Skeletal muscle satellite cell (primary cell): ENCODE measurements at regions not wholly inside any gene's neighbourhood (a gene's known extent, or its start where the extent isn't known, plus 50 kb on each side); places are given as distances from the start of the nearest gene placed in this dataset.

Source experiments
- H3K27me3 ChIP-seq: 2 replicates; pipeline ENCODE4 v1.7.0; 2013; ENCODE audit warnings: low read length; ENCODE audit not compliant: control insufficient read depth, insufficient read depth
- H3K36me3 ChIP-seq: 2 replicates; pipeline ENCODE4 v1.7.0; 2013; ENCODE audit warnings: mild to moderate bottlenecking, control low read depth, low read length; ENCODE audit not compliant: insufficient read depth
- H3K4me1 ChIP-seq: 2 replicates; pipeline ENCODE4 v1.7.0; 2013; ENCODE audit warnings: low read length; ENCODE audit not compliant: control insufficient read depth, insufficient read depth
- H3K4me2 ChIP-seq: 2 replicates; pipeline ENCODE4 v1.7.0; 2013; ENCODE audit warnings: mild to moderate bottlenecking, low read length
- H3K4me3 ChIP-seq: 2 replicates; pipeline ENCODE4 v1.7.0; 2013; ENCODE audit warnings: low read length
- H3K9ac ChIP-seq: 2 replicates; pipeline ENCODE4 v1.7.0; 2013; ENCODE audit warnings: mild to moderate bottlenecking, low read depth, low read length, moderate library complexity
- H3K9me3 ChIP-seq: replicated peaks from 2 replicates; pipeline ENCODE4 v1.7.0; 2013; ENCODE audit warnings: mild to moderate bottlenecking, control low read depth, low read length

GRCh38 chr5:93245226-93245625 is 335.8 kb downstream of the NR2F1-AS1 start:
- no peaks in the 10 kb centered on the region for H3K36me3 ChIP-seq
- H3K27me3 ChIP-seq: no peaks in the 10 kb centered on the region
- H3K4me2 ChIP-seq: no peak overlapping the region
- no peak overlapping the region for H3K9ac ChIP-seq
- peaks cover 20% of the 10 kb centered on the region for H3K4me1 ChIP-seq
- H3K4me3 ChIP-seq: no peak overlapping the region
- H3K9me3 ChIP-seq: no peaks in the 10 kb centered on the region

GRCh38 chr5:93243481-93243880 is 337.5 kb downstream of the NR2F1-AS1 start:
- Histone ChIP-seq H3K4me3 (no peak overlapping the region), H3K36me3 (no peaks in the 10 kb centered on the region), H3K9me3 (no peaks in the 10 kb centered on the region), H3K4me1 (peaks cover 8% of the 10 kb centered on the region), H3K9ac (no peak overlapping the region), H3K27me3 (no peaks in the 10 kb centered on the region), H3K4me2 (no peak overlapping the region)

- no peaks in the 10 kb centered on the region for H3K4me1 ChIP-seq
- no peak overlapping the region for H3K4me3 ChIP-seq
- H3K36me3 ChIP-seq: no peaks in the 10 kb centered on the region
- H3K27me3 ChIP-seq: no peaks in the 10 kb centered on the region
- H3K4me2 ChIP-seq: no peak overlapping the region
- no peak overlapping the region for H3K9ac ChIP-seq
- no peaks in the 10 kb centered on the region for H3K9me3 ChIP-seq
Measured at GRCh38 chr5:93240228-93240834, 340.7 kb downstream of the NR2F1-AS1 start.

GRCh38 chr5:93236807-93237421 is 344.1 kb downstream of the NR2F1-AS1 start:
- no peak overlapping the region for H3K9ac ChIP-seq
- no peak overlapping the region for H3K4me2 ChIP-seq
- H3K4me3 ChIP-seq: no peak overlapping the region
- H3K4me1 ChIP-seq: no peaks in the 10 kb centered on the region
- H3K27me3 ChIP-seq: no peaks in the 10 kb centered on the region
- no peaks in the 10 kb centered on the region for H3K36me3 ChIP-seq
- H3K9me3 ChIP-seq: no peaks in the 10 kb centered on the region

- Histone ChIP-seq H3K27me3 (no peaks in the 10 kb centered on the region), H3K4me2 (no peak overlapping the region), H3K9me3 (no peaks in the 10 kb centered on the region), H3K4me3 (no peak overlapping the region), H3K4me1 (no peaks in the 10 kb centered on the region), H3K9ac (no peak overlapping the region), H3K36me3 (no peaks in the 10 kb centered on the region)
Measured at GRCh38 chr5:93235761-93236160, 345.3 kb downstream of the NR2F1-AS1 start.

GRCh38 chr5:93226202-93226735 is 354.8 kb downstream of the NR2F1-AS1 start:
- Histone ChIP-seq H3K4me1 (no peaks in the 10 kb centered on the region), H3K36me3 (no peaks in the 10 kb centered on the region), H3K4me3 (no peak overlapping the region), H3K4me2 (no peak overlapping the region), H3K27me3 (no peaks in the 10 kb centered on the region), H3K9me3 (no peaks in the 10 kb centered on the region), H3K9ac (no peak overlapping the region)

- H3K9ac ChIP-seq: no peak overlapping the region
- H3K4me3 ChIP-seq: no peak overlapping the region
- no peaks in the 10 kb centered on the region for H3K4me1 ChIP-seq
- H3K9me3 ChIP-seq: no peaks in the 10 kb centered on the region
- no peaks in the 10 kb centered on the region for H3K36me3 ChIP-seq
- H3K4me2 ChIP-seq: no peak overlapping the region
- H3K27me3 ChIP-seq: no peaks in the 10 kb centered on the region
Measured at GRCh38 chr5:93225748-93226147, 355.3 kb downstream of the NR2F1-AS1 start.

- H3K36me3 ChIP-seq: no peaks in the 10 kb centered on the region
- no peaks in the 10 kb centered on the region for H3K4me1 ChIP-seq
- no peaks in the 10 kb centered on the region for H3K27me3 ChIP-seq
- H3K9ac ChIP-seq: no peak overlapping the region
- no peak overlapping the region for H3K4me2 ChIP-seq
- no peaks in the 10 kb centered on the region for H3K9me3 ChIP-seq
- H3K4me3 ChIP-seq: no peak overlapping the region
Measured at GRCh38 chr5:93224624-93225023, 356.4 kb downstream of the NR2F1-AS1 start.

GRCh38 chr5:93221773-93222172 is 359.2 kb downstream of the NR2F1-AS1 start:
- H3K4me2 ChIP-seq: no peak overlapping the region
- no peaks in the 10 kb centered on the region for H3K4me1 ChIP-seq
- H3K27me3 ChIP-seq: no peaks in the 10 kb centered on the region
- H3K4me3 ChIP-seq: no peak overlapping the region
- H3K9ac ChIP-seq: no peak overlapping the region
- H3K9me3 ChIP-seq: no peaks in the 10 kb centered on the region
- H3K36me3 ChIP-seq: no peaks in the 10 kb centered on the region

GRCh38 chr5:93220431-93220830 is 360.6 kb downstream of the NR2F1-AS1 start:
- Histone ChIP-seq H3K9ac (no peak overlapping the region), H3K4me2 (no peak overlapping the region), H3K27me3 (no peaks in the 10 kb centered on the region), H3K4me1 (no peaks in the 10 kb centered on the region), H3K36me3 (no peaks in the 10 kb centered on the region), H3K9me3 (no peaks in the 10 kb centered on the region), H3K4me3 (no peak overlapping the region)

- Histone ChIP-seq H3K4me2 (no peak overlapping the region), H3K4me1 (no peaks in the 10 kb centered on the region), H3K9ac (no peak overlapping the region), H3K4me3 (no peak overlapping the region), H3K9me3 (no peaks in the 10 kb centered on the region), H3K27me3 (no peaks in the 10 kb centered on the region), H3K36me3 (no peaks in the 10 kb centered on the region)
Measured at GRCh38 chr5:93219641-93220145, 361.3 kb downstream of the NR2F1-AS1 start.
